Pons (tissue), 1 donor: ENCODE measurements at regions not wholly inside any gene's neighbourhood (a gene's known extent, or its start where the extent isn't known, plus 50 kb on each side); places are given as distances from the start of the nearest gene placed in this dataset.

Source experiments
- DNase-seq: peaks from one replicate; pipeline ENCODE4 v3.0.0-alpha.2; 2016; ENCODE audit warnings: low spot score

GRCh38 chr4:22336822-22337221, 179.0 kb downstream of the ADGRA3 start:
- DNase-seq, result no peak

DNA sequence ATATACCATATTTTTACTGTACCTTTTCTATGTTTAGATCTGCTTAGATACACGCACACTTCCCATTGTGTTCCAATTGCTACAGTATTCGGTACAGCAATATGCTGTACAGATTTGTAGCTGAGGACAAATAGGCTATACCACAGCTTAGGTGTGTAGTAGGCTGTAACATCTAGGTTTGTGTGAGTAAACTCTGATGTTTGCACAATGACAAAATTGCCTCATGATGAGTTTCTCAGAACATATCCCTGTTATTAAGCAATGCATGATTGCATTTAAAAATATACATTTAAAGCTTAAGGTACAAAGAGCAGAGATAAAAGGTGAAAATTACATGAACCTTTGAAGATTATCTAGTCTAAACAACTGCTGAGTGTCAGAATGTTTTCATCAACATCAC, 181.7 kb downstream of the ADGRA3 start:
- no peak for DNase-seq

DNA sequence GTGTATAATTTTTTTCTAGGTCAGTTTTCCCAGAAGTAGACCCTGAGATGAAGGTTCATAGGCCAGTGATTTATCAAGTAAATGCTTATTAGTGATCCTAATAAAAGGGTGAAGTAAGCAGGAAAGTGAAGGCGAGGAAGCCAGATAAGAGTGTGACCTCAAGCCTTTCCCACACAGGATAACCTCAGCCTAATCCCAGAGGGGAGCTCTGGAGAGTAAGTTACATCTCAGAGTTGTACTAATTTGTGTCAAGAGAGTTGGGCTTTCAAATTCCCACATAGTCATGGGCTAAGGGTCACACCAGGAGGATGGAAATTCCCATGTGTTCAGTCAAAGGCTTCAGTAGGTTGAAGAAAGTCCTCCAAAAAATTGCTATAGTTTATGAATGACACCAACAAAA, 191.4 kb downstream of the ADGRA3 start:
- no peak for DNase-seq

- no peak for DNase-seq
Measured at GRCh38 chr4:22323691-22324090, 192.2 kb downstream of the ADGRA3 start.

GRCh38 chr4:22322996-22323395, 192.9 kb downstream of the ADGRA3 start:
- DNase-seq, result no peak

DNA sequence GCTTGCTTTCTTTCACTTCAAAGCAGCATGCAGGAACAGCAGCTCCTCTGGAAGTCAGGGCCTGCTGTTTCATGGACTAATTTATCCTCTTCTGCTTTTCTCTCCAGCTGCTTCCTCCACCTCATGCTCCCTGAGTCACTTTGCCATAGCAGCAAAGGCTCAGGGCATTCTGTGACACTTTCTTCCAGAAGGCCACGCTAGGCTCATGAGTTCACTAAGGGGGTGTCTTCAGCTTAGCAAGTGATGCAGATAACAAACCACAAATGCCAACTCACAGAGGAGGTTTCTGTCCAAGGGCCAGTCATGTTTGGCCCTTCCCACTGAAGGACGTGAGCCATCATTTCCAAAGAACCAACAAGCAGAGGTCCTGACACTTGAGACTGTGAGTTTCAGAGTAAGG, 200.2 kb downstream of the ADGRA3 start:
- DNase-seq, result no peak

DNA sequence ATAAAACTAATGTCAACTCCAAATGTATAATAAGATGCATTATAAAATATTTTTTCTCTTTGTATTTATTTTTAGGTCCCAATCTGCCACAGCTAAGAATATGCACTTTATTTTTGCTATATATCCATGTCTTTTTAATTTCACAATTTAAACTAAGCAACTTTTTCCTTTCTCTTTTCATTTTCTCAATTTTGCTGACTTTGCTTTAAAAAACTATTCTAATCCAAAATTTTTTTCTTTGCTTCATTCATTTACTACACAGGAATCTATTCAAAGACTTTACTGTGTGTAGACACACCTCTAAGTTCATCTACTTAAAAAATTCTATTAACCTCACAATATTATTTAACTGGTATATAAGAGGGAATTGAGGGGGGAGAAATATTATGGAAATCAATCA, 201.9 kb downstream of the ADGRA3 start:
- DNase-seq, result no peak

DNA sequence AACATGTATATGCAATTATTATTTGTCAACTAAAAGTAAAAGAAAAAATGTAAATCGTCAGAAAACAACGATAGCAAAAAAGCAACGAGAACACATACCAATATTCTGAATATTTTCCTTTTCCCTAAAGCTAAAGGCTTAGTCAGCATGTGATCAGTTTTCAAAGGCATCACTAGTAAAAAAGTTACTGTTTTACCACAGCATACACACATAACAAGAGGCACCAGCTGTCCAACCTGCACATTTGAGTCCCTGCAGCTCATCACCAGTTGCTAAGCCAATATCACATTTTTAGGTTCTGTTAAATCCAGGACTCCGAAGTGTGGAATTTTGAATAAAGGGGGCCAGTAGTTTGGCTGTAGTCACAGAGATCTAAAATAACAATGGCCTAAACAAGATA, 203.8 kb downstream of the ADGRA3 start:
- no peak for DNase-seq

- DNase-seq, result no peak
Measured at GRCh38 chr4:22301253-22301652, 214.6 kb downstream of the ADGRA3 start.

- no peak for DNase-seq
Measured at GRCh38 chr4:22299678-22300077, 216.2 kb downstream of the ADGRA3 start.

GRCh38 chr4:22287631-22288030, 228.2 kb downstream of the ADGRA3 start:
- no peak for DNase-seq

GRCh38 chr4:22268350-22269025, 247.4 kb downstream of the ADGRA3 start:
- no peak for DNase-seq

- DNase-seq, result no peak
Measured at GRCh38 chr4:22264261-22264660, 251.6 kb downstream of the ADGRA3 start.

DNA sequence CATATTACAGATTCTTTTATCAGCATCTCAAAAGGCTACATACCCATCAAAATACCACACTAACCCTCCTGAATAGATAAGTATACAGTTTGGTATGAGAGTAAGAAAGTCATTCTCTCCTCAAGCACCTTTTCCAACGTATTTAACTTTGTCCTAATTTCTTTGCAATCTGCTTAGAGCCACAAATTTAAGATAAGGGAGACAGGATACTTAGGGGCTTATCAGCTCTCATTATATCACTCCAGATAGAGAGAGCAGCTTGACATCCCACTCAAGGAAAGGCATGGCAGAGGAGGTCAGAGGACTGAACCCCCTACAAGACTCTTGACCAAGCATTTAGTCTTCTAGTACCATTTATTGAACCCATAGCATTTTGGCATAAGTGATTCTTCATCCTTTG, 262.4 kb downstream of the ADGRA3 start:
- DNase-seq, result no peak

- DNase-seq, result no peak
Measured at GRCh38 chr4:22246847-22247246, 269.0 kb downstream of the ADGRA3 start.

GRCh38 chr4:22245294-22245693, 270.6 kb downstream of the ADGRA3 start:
- no peak for DNase-seq

- no peak for DNase-seq
Measured at GRCh38 chr4:22241415-22241814, 274.5 kb downstream of the ADGRA3 start.

DNA sequence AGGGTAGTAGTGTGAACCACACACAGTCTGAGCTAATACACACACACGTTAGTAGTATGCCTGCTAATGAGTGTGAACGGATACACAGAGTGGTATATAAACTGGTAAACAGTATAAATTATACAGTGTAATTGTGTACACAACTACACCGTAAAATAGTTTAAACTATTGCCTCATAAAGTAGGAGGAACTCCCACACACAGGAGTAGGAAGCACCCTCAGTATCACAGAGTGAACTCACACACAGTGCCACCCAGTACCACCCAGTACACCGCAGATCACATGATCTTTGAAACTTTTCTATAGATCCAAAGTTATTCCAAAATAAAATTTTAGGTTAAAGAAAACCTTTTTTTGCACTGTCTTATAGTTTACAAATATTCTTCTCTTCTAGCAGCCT, 275.1 kb downstream of the ADGRA3 start:
- no peak for DNase-seq

GRCh38 chr4:22238742-22239141, 277.1 kb downstream of the ADGRA3 start:
- DNase-seq, result no peak

- DNase-seq, result peak; percentile 8
Measured at GRCh38 chr4:22237846-22238494, 277.9 kb downstream of the ADGRA3 start.

GRCh38 chr4:22237155-22237751, 278.6 kb downstream of the ADGRA3 start:
- no peak for DNase-seq

DNA sequence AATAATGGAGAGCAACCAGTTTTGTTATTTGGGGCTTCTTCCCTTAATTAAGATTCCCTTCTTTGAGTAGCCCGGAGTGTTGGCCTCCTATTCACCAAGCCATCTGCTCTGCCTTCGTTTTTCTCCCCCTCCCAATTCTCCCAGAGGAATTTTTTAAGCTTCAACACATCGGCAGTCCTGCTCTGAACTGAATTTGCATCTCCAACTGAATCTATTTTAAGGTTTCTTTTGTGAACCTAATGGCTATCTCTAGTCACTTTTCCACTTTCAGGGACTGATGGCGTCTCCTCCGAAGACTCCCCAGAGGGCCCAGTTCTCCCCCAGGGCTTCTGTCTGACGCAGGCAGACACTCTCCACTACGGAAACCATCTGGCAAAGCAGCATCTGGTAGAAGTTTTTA, 280.2 kb downstream of the ADGRA3 start:
- no peak for DNase-seq

GRCh38 chr4:22233230-22233629, 282.6 kb downstream of the ADGRA3 start:
- DNase-seq, result peak; percentile 74

- no peak for DNase-seq
Measured at GRCh38 chr4:22220965-22221364, 272.4 kb upstream of the KCNIP4 start.
